DMS53 (cell line): ENCODE measurements at regions not wholly inside any gene's neighbourhood (a gene's known extent, or its start where the extent isn't known, plus 50 kb on each side); places are given as distances from the start of the nearest gene placed in this dataset.

Experiments
- DNase-seq: peaks from one replicate; lab custom pipeline; 2025; lab: John Stamatoyannopoulos, UW

- no peak for DNase-seq
Observed at GRCh38 chr1:113265196-113265595, 125.1 kb upstream of the MAGI3 start.

GRCh38 chr1:113266788-113267187 is 123.5 kb upstream of the MAGI3 start:
- no peak for DNase-seq

- DNase-seq, result peak; percentile 4
Observed at GRCh38 chr1:113269168-113269963, 120.9 kb upstream of the MAGI3 start.

- no peak for DNase-seq
Observed at GRCh38 chr1:113271039-113271438, 119.3 kb upstream of the MAGI3 start.

GRCh38 chr1:113275083-113275482 is 115.2 kb upstream of the MAGI3 start:
- no peak for DNase-seq

- DNase-seq, result no peak
Observed at GRCh38 chr1:113275691-113276090, 114.6 kb upstream of the MAGI3 start.

GRCh38 chr1:113276507-113276906 is 113.8 kb upstream of the MAGI3 start:
- DNase-seq, result no peak

- no peak for DNase-seq
Observed at GRCh38 chr1:113278371-113278770, 111.9 kb upstream of the MAGI3 start.

- no peak for DNase-seq
Observed at GRCh38 chr1:113278777-113279176, 111.5 kb upstream of the MAGI3 start.

GRCh38 chr1:113279776-113280391 is 110.4 kb upstream of the MAGI3 start:
- DNase-seq, result no peak

- DNase-seq, result no peak
Observed at GRCh38 chr1:113280581-113280980, 109.7 kb upstream of the MAGI3 start.

- no peak for DNase-seq
Observed at GRCh38 chr1:113281550-113281949, 108.8 kb upstream of the MAGI3 start.

- DNase-seq, result no peak
Observed at GRCh38 chr1:113282008-113282892, 108.1 kb upstream of the MAGI3 start.

GRCh38 chr1:113282893-113283285 is 107.4 kb upstream of the MAGI3 start:
- DNase-seq, result no peak

- DNase-seq, result no peak
Observed at GRCh38 chr1:113283914-113284313, 106.4 kb upstream of the MAGI3 start.

- DNase-seq, result no peak
Observed at GRCh38 chr1:113286156-113286555, 104.2 kb upstream of the MAGI3 start.

GRCh38 chr1:113291777-113292602 is 98.3 kb upstream of the MAGI3 start:
- DNase-seq, result no peak

- DNase-seq, result no peak
Observed at GRCh38 chr1:113292603-113293255, 97.6 kb upstream of the MAGI3 start.

GRCh38 chr1:113293256-113293626 is 97.1 kb upstream of the MAGI3 start:
- no peak for DNase-seq

GRCh38 chr1:113297749-113298148 is 92.6 kb upstream of the MAGI3 start:
- DNase-seq, result no peak

GRCh38 chr1:113298941-113299340 is 91.4 kb upstream of the MAGI3 start:
- no peak for DNase-seq
